Hepatocyte (in vitro differentiated cells): ENCODE measurements at regions not wholly inside any gene's neighbourhood (a gene's known extent, or its start where the extent isn't known, plus 50 kb on each side); places are given as distances from the start of the nearest gene placed in this dataset.

Experiments used
- CTCF ChIP-seq: fragments of 200-600 bp; sonication (generic); IDR thresholded peaks from 2 replicates; pipeline ENCODE4 v1.5.1; 2016; ENCODE audit warnings: antibody characterized with exemption, mild to moderate bottlenecking; ENCODE audit not compliant: poor library complexity
- EZH2 ChIP-seq: fragments of 200-600 bp; sonication (generic); IDR thresholded peaks from 2 replicates; pipeline ENCODE4 v1.6.1; 2016; ENCODE audit warnings: antibody characterized with exemption, mild to moderate bottlenecking, borderline replicate concordance

GRCh38 chr2:22458440-22458839, 926.5 kb upstream of the KLHL29 start:
- TF ChIP-seq CTCF: no peak
- no peak for TF ChIP-seq EZH2
